HL-60 (cell line): ENCODE measurements at regions not wholly inside any gene's neighbourhood (a gene's known extent, or its start where the extent isn't known, plus 50 kb on each side); places are given as distances from the start of the nearest gene placed in this dataset.

ENCODE experiments used
- CTCF ChIP-seq: IDR thresholded peaks from one replicate; pipeline ENCODE4 v1.5.1; 2011; ENCODE audit warnings: low read length, control low read depth, inconsistent platforms; ENCODE audit not compliant: insufficient read depth
- POLR2AphosphoS5 ChIP-seq: IDR thresholded peaks from 2 replicates; pipeline ENCODE4 v1.6.1; 2012; ENCODE audit warnings: low read depth
- REST ChIP-seq: IDR thresholded peaks from 2 replicates; pipeline ENCODE4 v1.6.1; 2012; ENCODE audit warnings: low read depth; ENCODE audit not compliant: insufficient replicate concordance

- no peak for TF ChIP-seq CTCF
- no peak for TF ChIP-seq REST
- TF ChIP-seq POLR2AphosphoS5 = no peak
Observed at GRCh38 chr3:180176059-180176458, 139.3 kb upstream of the PEX5L start.
